HUES48 (cell line): ENCODE measurements at regions not wholly inside any gene's neighbourhood (a gene's known extent, or its start where the extent isn't known, plus 50 kb on each side); places are given as distances from the start of the nearest gene placed in this dataset.
"Not testable (repeated sequence)": the region's sequence is repeated elsewhere in the genome, so short reads cannot be mapped to it uniquely, and the experiment has no call there.

Experiments used
- H3K27ac ChIP-seq: one replicate; pipeline ENCODE4 v1.7.0; 2013; ENCODE audit warnings: low read depth, low read length, inconsistent platforms
- H3K27me3 ChIP-seq: 2 replicates; pipeline ENCODE4 v1.6.1; 2013; ENCODE audit warnings: mild to moderate bottlenecking, low read length; ENCODE audit not compliant: control insufficient read depth, insufficient read depth
- H3K36me3 ChIP-seq: 2 replicates; pipeline ENCODE4 v1.6.1; 2013; ENCODE audit warnings: low read length; ENCODE audit not compliant: control insufficient read depth, insufficient read depth
- H3K4me1 ChIP-seq: 2 replicates; pipeline ENCODE4 v1.6.1; 2013; ENCODE audit warnings: mild to moderate bottlenecking, low read length; ENCODE audit not compliant: control insufficient read depth, insufficient read depth
- H3K4me3 ChIP-seq: 2 replicates; pipeline ENCODE4 v1.5.1; 2013; ENCODE audit warnings: mild to moderate bottlenecking, low read depth, low read length
- H3K9ac ChIP-seq: 2 replicates; pipeline ENCODE4 v1.6.1; 2013; ENCODE audit warnings: mild to moderate bottlenecking, low read depth, low read length, moderate library complexity
- H3K9me3 ChIP-seq: 2 replicates; pipeline ENCODE4 v1.6.1; 2013; ENCODE audit warnings: low read length; ENCODE audit not compliant: control insufficient read depth, insufficient read depth

DNA sequence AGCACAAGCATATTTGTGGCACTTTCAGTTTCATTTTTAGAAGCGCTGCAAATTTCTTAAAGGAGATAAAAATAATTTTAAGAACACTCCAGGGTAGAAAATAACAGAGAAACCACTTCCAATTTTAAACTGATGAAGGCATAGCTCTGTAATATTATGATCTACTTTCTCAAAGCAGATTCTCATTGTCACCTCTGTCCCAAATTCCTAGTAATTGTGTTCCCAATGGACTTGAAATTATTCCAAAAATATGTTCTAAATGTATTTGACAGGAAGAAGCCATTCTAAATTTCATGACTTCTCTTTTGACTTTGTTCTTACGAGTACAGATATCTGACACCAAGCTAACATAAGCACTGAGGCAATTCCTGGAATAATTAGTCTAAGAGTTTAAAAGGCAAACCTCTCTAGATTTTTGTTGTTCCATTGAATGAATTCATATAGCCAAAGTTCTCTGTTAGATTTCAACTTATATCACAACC, 140.2 kb upstream of the CARMIL1 start:
- Histone ChIP-seq H3K4me3 (no peak overlapping the region), H3K27ac (no peak overlapping the region), H3K9ac (no peak overlapping the region)

DNA sequence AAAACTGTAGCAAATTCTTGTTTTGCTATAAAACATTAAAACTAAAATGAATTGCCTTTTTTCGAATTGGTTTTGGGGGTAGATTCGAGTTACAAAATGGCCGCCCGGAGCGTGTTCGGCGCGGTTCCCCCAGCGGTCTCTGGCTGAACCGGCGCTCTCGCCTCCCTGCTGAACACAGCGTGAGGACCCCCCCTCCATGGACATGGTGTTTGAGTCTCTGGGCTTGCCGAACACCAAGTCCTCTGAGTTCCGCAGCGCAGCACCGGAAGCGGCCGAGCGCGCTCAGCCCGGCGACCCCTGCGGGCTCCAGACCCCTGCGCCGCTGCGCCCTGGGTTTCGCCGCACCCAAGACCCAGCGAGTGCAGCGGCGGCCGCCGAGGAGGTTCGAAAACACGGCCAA, 139.6 kb upstream of the CARMIL1 start:
- not testable (repeated sequence) for H3K4me1 ChIP-seq, H3K36me3 ChIP-seq, H3K9ac ChIP-seq, H3K4me3 ChIP-seq, H3K27me3 ChIP-seq, H3K27ac ChIP-seq, H3K9me3 ChIP-seq

More for the DNA sequence above, 140.2 kb upstream of the CARMIL1 start:
- H3K9me3 ChIP-seq = peaks cover 13% of the 10 kb centered on the region
- H3K27me3 ChIP-seq = no peaks in the 10 kb centered on the region
- H3K4me1 ChIP-seq = no peaks in the 10 kb centered on the region
- no peaks in the 10 kb centered on the region for H3K36me3 ChIP-seq

- Histone ChIP-seq H3K4me1 (no peaks in the 10 kb centered on the region), H3K27ac (no peak overlapping the region), H3K9ac (no peak overlapping the region), H3K27me3 (no peaks in the 10 kb centered on the region), H3K4me3 (no peak overlapping the region), H3K9me3 (no peaks in the 10 kb centered on the region), H3K36me3 (no peaks in the 10 kb centered on the region)
These were observed 136.7 kb upstream of the CARMIL1 start for GRCh38 chr6:25142506-25142905.

- Histone ChIP-seq H3K9ac (no peak overlapping the region), H3K27me3 (no peaks in the 10 kb centered on the region), H3K36me3 (no peaks in the 10 kb centered on the region), H3K9me3 (no peaks in the 10 kb centered on the region), H3K27ac (no peak overlapping the region), H3K4me3 (no peak overlapping the region), H3K4me1 (no peaks in the 10 kb centered on the region)
These were observed 134.3 kb upstream of the CARMIL1 start for GRCh38 chr6:25144919-25145318.

GRCh38 chr6:25147223-25147622, 132.0 kb upstream of the CARMIL1 start:
- Histone ChIP-seq H3K27me3 (no peaks in the 10 kb centered on the region), H3K9me3 (no peaks in the 10 kb centered on the region), H3K4me3 (no peak overlapping the region), H3K36me3 (no peaks in the 10 kb centered on the region), H3K4me1 (no peaks in the 10 kb centered on the region), H3K27ac (no peak overlapping the region), H3K9ac (no peak overlapping the region)

DNA sequence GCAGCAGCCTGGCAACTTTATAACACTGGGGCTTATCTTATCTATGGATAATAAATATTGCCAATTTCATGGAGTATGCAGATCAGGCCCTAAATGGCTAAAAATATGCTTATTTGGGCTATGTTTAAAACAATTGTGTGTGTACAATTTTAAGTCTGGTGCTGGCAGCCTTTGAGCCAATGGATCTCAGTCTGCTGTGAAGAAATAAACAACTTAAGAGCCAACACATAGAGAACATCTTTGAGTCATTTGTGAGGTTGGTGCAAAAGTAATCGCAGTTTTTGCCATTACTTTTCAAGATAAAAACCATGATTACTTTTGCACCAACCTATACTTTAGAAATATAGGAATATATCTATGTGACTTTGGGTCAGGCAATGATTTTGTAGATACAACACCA, 129.1 kb upstream of the CARMIL1 start:
- Histone ChIP-seq H3K9me3 (no peaks in the 10 kb centered on the region), H3K9ac (no peak overlapping the region), H3K27me3 (no peaks in the 10 kb centered on the region), H3K4me3 (no peak overlapping the region), H3K4me1 (no peaks in the 10 kb centered on the region), H3K27ac (no peak overlapping the region), H3K36me3 (no peaks in the 10 kb centered on the region)

- no peaks in the 10 kb centered on the region for H3K4me1 ChIP-seq
- H3K27ac ChIP-seq = no peak overlapping the region
- no peak overlapping the region for H3K9ac ChIP-seq
- H3K27me3 ChIP-seq = no peaks in the 10 kb centered on the region
- H3K36me3 ChIP-seq = no peaks in the 10 kb centered on the region
- H3K4me3 ChIP-seq = no peak overlapping the region
- no peaks in the 10 kb centered on the region for H3K9me3 ChIP-seq
These were observed 128.3 kb upstream of the CARMIL1 start for GRCh38 chr6:25150863-25151262.

- Histone ChIP-seq H3K9me3 (peaks cover 11% of the 10 kb centered on the region), H3K36me3 (no peaks in the 10 kb centered on the region), H3K4me1 (no peaks in the 10 kb centered on the region), H3K27me3 (no peaks in the 10 kb centered on the region), H3K4me3 (no peak overlapping the region), H3K9ac (no peak overlapping the region), H3K27ac (no peak overlapping the region)
These were observed 126.1 kb upstream of the CARMIL1 start for GRCh38 chr6:25153079-25153478.

DNA sequence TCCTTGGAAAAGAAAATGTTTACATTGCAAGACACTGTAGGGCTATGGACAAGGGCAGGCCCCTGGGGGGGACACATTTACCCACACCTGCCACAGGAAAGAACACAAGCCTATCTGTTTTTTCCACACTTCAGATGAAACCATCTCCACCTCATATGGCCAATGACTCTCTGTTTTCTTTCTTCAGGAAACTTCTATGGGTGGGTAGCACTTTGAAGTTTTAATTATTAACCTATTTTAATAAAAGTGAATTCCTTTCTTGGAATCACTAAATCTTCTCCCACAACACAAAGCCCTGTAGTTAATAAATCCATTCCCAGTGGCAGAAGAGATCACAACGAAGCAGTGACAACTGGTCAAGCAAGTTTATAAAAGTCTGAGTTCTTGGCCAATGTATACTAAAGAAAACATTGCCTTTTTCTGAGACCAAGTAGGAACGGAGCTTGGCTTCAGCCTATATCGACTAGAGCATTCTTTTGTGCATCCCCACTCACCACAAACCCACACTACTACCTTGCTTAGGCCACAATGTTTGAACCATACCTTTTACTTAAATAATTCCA, 125.1 kb upstream of the CARMIL1 start:
- H3K4me3 ChIP-seq = no peak overlapping the region
- H3K9ac ChIP-seq = no peak overlapping the region
- no peak overlapping the region for H3K27ac ChIP-seq
- H3K9me3 ChIP-seq = peaks cover 18% of the 10 kb centered on the region
- H3K36me3 ChIP-seq = no peaks in the 10 kb centered on the region
- H3K27me3 ChIP-seq = no peaks in the 10 kb centered on the region
- H3K4me1 ChIP-seq = no peaks in the 10 kb centered on the region

DNA sequence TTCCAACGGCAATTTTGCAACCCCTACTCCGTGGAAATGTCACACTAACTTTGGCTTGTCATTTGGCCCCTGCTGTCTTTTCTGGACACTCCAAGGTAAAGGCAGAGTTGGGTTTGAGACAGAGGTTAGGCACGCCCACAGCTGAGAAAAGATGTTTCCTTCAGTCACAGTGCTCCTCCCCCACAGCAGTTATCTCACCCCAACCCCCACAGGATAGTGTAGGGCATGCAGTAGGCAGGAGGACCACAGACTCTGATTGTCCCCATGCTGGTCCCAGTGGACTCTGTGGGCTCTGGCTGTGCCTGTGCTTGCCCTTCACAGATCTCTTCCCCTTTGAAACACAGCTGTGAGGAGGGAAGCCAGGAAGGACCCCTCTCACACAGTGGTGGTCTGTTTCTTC, 124.0 kb upstream of the CARMIL1 start:
- no peak overlapping the region for H3K9ac ChIP-seq
- peaks cover 18% of the 10 kb centered on the region for H3K9me3 ChIP-seq
- no peak overlapping the region for H3K4me3 ChIP-seq
- no peaks in the 10 kb centered on the region for H3K4me1 ChIP-seq
- H3K27ac ChIP-seq = no peak overlapping the region
- no peaks in the 10 kb centered on the region for H3K27me3 ChIP-seq
- no peaks in the 10 kb centered on the region for H3K36me3 ChIP-seq

DNA sequence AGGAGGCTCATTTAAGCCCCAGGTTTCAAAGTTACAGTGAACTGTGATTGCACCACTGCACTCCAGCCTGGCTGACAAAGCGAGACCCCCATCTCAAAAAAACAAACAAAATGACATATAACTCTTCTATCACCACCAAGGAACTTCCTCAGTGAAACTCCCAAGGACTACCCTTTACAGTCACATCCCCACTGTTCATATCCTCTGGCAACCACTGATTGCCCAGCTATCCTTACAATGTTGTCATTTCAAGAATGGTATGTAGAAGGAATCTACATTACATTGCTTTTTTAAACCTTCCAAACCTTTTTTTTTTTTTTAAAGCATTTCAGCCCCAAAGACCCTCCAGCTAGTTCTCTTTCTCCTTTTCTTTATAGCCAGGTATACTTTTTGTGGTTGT, 123.1 kb upstream of the CARMIL1 start:
- Histone ChIP-seq H3K36me3 (no peaks in the 10 kb centered on the region), H3K27ac (no peak overlapping the region)

GRCh38 chr6:25157183-25157582, 122.0 kb upstream of the CARMIL1 start:
- no peaks in the 10 kb centered on the region for H3K27me3 ChIP-seq
- H3K9me3 ChIP-seq = peaks cover 18% of the 10 kb centered on the region
- H3K9ac ChIP-seq = no peak overlapping the region
- H3K36me3 ChIP-seq = no peaks in the 10 kb centered on the region
- no peak overlapping the region for H3K27ac ChIP-seq
- no peaks in the 10 kb centered on the region for H3K4me1 ChIP-seq
- H3K4me3 ChIP-seq = no peak overlapping the region

More for the DNA sequence above, 123.1 kb upstream of the CARMIL1 start:
- Histone ChIP-seq H3K4me3 (no peak overlapping the region), H3K9ac (no peak overlapping the region), H3K27me3 (no peaks in the 10 kb centered on the region), H3K9me3 (peaks cover 18% of the 10 kb centered on the region), H3K4me1 (no peaks in the 10 kb centered on the region)
